HG03575 (cell line): ENCODE measurements at regions not wholly inside any gene's neighbourhood (a gene's known extent, or its start where the extent isn't known, plus 50 kb on each side); places are given as distances from the start of the nearest gene placed in this dataset.

Source experiments
- ATAC-seq: cut with Tn5 transposase; IDR thresholded peaks from one replicate; pipeline ENCODE4 v1.9.1; 2021; ENCODE audit not compliant: unreplicated experiment, insufficient number of reproducible peaks, low FRiP score; ENCODE audit errors: extremely low read depth

DNA sequence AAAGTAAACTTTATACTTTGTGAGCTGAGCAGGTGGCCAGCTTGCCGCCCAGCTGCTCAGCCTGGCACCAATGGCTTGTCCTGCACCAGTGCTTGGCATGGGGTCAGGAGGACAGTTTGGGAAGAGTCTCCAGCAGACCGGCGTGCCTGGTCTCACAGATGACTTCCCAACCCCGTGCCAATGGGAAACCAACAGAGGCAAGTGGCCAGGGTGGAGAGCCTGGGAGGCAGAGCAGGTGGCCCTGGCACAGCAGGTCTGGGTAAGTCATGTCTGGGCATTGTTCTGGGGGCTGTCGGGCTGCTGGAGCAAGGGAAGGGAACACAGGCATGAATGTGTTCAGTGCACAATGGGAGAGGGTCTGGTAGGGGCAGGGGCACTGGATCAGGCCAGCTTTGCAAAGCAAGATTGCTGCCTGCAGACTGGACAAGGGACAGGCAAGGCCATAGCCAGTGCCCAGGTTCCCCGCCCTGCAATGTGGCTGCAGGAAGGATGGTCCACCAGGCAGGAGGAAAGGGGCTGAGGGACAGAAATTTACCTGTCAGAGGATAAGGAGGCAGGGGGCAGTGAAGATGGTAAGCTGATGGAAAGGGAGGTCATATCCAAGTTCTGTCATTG, 76.2 kb upstream of the ALDH1B1 start:
- no peak for ATAC-seq

DNA sequence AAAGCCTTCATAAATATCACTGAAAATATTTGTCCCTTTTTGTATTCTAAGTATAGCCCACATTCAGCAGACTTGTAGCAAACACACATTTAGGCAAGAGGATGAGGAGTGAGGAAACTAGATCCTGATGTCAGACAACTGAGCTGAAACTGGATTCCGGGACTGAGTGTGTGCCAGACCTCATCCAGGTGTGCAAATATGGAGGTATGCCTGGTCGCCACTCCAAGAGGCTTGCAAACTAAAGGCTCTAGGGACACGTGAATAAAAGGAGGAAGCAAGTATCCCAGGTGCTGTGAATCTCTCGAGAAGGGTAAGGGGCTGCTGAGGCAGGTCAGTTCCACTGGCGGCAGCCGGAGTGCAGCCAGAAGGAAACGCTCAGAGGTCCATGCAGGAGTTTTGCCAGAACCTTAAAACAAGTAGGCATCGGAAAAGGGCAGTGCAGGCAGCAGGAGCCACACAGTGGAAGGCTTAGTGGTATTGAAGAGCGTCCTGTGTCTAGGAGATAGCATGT, 77.4 kb upstream of the ALDH1B1 start:
- ATAC-seq: no peak

DNA sequence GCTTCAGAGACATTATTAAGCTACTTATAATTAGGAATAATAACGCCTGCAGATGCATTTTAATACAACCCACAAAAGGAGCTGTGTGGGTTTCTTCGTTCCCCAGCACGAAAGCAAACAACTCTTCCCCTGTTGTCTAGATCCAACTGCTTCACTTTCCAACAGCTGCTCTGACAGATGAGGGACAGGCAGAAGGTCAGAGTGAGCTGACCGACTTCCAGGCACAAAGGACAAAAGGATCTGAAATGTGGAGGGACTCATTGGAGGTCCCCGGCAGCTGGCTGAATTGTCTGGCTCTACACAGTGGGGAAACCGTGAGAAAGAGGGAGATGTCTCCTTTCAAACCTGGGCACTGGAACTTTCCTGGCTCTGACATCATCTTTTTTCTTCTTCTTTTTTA, 79.1 kb upstream of the ALDH1B1 start:
- ATAC-seq: no peak

DNA sequence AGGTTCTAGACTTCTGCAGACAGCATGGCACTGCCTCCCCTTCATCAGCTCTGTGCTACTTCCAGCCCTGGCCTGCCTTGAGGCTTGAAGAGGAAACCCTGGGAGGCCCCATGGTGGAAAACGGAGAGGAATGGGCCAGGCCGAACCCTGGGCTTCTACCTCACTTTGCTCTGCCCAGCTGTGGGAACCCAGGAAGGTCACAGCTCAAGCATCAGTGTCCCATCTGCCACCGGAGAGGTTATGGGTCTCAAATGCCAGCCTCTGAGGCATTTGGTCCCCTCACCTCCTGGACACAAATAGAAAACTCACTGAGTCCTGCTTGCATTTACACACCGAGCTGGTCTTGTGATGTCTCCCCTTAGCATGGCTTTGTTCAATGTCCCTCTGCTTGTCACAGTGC, 80.1 kb upstream of the ALDH1B1 start:
- ATAC-seq: no peak

DNA sequence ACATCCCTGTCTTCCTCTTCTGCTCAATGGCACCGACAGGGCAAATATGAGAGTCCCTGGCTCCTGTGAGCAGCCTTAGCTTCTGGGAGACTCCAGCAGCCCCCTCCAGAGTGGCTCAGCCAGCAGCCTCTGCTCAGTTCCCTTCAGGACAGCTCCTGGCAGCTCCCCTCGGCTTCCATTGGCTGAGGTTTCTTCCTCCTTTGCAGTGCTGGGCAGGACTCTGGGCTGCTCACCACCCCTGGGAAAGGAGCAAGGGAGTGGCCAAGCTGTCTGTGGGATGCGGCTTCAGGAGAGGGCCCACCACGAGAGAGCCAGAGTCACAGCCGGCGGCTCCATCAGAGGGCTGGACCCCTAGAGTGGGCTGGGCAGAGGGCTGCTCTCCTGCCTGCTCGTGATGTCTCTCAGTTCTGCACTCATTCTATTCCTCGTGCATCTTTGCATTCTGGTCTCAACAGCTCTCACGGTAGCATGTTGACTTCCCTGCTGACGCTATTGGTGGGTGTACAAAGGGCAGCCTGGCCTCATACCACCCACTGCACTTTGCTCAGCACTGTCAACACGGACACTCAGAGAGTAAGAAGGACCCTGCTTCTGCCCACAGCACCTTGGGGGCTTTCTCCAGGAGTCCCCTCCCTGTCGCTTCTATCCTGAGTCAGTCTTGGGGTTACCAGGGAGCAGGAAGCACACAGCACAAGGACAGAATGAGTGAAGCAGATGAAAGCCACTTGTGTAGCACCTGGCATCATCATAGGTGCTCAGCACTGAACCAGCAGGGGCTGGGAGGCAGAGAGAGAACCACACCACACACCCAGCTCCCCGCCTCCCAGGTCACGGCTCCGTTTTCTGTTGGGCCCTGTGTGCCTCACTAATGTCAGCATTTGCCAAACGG, 80.9 kb upstream of the ALDH1B1 start:
- ATAC-seq: no peak

DNA sequence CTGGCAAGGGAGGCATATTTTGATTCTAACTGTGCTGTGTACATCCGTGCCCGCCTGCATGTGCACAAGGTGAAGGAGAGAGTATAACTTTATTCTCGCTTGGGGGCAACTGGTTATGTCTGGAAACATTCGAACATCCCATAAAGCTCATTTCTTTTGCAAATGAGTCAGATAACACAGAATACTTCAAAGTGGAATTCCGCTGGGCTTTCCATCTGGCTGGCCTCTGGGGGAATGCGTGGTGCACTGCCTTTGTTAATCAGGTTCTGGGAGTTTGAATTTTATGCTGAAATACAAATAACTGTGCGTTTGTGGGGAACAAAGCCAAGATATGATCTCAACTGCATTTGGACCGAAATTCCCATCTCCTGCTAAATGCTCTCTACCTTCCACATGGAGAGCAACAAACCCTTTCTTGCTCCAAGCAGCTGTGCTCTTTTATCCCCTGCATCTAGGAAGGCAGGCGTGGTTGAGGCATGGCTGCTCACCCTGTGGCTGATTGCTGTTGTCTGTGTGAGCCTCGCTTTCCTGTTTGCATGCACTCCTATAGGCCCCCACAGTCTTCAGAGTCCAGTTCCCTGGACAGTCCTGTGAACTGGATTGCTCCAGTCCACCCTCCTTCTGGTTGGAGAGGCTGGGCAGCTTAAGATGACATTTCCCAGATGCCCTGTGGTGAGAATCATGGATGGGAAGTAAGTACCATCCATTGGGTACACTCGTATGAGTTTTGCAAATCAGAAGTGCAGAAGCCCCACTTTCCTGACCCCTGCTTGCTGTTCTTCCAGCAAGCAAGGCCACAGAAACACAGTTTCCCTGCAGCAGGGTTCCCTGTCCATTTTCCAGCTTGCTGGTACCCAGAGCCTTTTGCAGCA, 82.9 kb upstream of the ALDH1B1 start:
- no peak for ATAC-seq

DNA sequence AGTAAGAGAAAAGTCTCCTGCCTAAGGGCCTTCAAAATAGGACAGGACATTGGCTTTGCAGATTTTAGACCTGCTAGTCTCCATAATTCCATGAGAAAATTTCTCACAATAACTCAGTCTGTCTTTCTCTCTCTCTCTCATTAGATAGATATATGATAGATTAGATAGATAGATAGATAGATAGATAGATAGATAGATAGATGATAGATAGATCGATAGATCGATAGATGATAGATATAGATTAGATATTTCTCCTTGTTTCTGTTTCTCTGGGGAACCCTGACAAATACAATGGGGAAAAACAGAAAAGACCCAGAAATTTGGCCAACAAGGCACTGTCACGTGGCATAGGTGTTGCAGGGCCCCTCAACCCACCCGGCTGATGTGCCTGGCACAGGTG, 84.4 kb upstream of the ALDH1B1 start:
- no peak for ATAC-seq

DNA sequence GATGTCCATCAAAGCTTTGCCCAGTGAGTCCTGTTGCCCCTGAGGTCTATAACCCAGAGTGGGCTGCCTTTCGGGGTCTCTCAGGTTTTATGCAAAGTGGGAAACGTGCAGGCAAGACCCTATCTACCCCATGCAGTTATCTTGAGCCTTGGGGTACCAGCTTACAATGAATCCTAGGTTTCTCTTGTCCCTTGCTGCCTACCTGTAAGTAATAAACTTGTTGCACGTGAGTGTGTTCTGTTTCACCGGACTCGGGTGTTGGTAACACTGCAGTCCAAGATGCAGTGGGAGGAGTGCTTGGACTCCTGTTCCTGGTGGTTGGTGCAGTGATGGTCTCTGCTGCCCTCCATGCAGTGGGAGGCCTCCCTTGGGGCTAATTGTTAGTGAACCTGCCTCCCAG, 85.6 kb upstream of the ALDH1B1 start:
- ATAC-seq: no peak

DNA sequence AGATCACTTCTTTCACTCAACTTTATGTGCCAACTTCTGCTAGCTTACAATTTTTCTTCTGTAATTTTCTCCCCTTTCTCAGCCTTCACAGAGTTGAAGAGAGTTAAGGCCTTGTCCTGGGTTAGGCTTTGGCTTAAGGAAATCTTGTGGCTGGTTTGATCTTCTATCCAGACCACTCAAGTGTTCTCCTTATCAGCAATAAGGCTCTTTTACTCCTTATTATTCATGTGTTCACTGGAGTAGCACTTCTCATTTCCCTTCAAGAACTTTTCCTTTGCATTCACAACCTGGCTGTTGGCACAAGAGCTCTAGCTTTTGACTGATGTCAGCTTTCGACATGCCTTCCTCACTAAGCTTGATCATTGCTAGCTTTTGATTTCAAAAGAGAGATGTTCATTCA, 86.9 kb upstream of the ALDH1B1 start:
- ATAC-seq: no peak

DNA sequence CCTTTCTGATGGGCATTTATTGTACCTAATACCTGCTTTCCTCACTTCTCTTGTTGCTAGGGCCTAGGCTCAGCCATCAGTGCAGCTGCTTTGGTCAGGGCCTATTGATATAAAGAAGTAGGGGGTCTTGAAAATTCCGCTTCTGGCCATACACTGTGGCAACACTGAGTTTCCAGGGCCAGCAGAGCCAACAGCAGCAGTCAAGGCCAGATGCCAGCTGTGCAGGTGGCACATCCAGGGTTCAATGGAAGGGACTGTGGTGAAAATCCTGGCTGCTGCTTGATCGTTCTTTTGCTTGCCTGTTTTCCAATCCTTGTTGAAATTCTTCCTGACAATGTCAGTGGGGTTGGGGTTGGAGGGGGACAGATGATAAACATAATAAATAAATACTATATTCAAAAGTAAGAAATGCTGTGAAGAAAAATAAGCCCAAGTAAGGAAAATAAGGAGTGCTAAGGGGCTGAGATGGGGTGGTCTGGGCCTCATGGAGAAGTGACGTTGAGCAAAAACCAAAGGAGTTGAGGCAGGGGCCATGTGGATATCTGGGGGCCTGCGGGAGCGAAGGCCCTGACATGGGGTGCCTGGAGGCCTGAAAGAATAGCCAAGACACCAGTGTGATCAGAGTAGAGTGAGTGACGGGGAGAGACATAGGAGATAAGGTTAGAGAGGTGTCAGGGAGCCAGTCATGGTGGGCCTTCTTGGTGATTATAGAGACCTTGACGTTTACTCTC, 91.0 kb upstream of the ALDH1B1 start:
- ATAC-seq: no peak

DNA sequence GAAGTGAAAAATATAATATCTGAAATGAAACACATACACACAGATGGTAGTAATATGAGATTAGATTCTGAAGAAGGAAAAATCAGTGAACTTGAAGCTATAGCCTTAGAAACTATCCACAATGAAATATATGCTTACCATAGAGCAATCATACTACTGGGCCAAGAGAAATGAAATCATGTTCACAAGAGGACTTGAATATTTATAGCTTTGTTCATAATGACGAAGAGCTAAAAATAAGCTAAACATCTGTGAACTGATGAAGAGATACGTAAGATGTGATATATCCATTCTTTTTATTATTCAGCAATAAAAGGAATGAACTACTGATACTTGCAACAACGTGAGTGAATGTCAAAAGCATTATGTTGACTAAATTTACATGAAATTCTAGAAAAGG, 92.6 kb upstream of the ALDH1B1 start:
- ATAC-seq: no peak

DNA sequence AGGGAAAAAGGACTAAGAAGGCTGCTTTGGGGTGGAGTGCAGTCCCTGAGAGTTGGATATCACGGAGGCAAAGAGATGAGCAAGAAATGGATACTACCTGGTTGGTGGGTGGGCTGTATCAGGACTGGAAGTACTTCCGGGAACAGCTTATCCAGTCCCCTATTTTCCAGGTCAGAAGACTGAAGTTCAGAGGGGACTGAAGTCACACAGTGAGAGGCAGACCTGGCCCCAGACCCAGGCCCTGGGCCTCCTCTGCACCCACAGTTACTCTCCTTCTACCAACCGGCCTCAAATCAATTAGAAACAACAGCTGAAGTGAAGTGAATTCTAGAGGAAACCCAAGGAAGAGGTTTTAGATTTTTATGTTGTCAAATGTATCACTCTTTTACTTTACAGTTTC, 93.6 kb upstream of the ALDH1B1 start:
- ATAC-seq: no peak

DNA sequence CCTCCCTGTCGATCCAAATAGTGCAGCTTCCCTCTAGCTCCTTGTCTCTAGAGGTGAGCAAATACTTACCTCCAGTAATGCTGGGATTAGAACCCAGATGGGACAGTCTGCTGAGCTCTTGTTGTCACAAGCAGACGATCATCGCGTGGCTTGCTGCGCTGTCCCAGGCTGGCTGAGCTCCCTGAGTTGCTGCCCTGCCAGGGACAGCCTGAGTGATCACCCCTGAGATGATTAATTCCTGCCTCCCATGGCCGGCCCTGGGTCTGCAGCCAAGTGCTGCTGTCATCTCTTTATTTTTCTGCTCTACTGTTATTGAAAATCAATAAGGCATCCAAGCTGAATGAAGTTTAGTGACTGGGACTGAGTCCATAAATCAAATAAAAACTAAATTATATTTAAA, 94.0 kb upstream of the ALDH1B1 start:
- ATAC-seq: no peak

DNA sequence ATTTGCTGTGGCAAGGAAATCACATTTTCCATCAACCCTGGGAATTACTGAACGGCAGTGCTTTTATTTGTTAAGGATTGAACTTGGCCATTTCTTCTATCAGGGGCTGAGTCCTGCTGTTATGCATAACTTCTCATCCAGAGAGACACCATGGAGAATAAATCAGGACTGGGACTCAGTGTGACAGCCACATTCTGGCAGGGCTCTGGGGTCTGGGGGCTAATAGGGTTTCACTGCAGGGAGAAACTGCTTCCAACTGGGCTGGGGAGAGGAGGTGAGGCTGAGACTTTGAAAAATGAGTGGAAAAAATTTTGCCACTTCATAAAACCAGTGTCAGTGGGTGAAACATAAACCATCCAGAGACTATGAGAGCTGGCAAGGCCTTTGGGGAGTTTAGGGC, 95.7 kb upstream of the ALDH1B1 start:
- ATAC-seq: no peak

DNA sequence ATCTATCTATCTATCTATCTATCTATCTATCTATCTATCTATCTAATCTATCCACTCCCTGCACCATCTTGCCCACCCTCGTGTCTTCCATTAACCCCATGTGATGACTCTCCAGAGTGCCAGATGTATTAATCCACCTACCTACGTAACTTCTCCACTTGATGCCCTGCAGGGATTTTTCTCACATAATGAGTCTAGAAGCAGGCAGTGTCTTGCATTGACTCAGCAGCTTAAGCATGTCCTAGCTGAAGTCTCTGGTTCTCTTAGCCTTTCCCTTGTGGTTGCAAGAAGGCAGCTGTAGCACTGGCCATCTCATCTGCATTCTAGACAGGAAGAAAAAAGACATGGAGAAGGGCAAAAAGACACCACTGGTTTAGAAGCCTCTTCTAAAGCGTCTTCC, 96.7 kb upstream of the ALDH1B1 start:
- no peak for ATAC-seq

DNA sequence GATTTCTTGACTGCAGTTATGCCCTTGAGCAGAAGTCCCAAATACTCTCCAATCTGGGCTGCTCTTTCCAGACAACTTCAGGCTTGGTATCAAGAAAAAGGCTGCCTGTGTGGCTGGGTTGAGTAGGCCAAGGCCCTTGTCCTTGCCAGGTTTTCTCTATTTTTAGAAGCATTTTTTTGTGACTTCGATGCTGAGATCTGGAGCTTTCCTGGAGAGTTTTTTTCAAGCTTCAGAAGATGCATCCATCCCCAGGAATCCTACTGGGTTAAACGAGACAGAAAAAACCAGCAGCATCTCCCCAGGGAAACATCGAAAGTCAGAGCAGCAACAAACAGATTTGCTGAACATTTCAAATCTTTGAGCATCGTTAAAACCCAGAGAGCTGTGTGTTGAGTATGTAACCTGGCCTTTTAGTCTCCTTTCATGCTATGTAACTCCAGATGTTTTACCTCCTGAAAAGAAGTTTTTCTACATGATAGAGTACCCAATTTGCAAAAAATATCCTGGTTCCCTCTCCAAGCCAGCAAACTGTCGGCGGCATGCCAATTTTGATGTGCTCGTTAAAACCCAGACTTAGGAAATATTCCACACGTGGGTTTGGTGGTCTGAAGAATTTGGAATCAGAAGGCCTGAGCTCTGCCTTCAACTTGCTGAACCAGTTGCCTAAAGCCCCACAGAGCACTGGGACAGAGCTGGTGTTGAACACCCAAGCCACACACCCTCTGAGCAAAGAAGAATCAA, 98.1 kb upstream of the ALDH1B1 start:
- no peak for ATAC-seq

DNA sequence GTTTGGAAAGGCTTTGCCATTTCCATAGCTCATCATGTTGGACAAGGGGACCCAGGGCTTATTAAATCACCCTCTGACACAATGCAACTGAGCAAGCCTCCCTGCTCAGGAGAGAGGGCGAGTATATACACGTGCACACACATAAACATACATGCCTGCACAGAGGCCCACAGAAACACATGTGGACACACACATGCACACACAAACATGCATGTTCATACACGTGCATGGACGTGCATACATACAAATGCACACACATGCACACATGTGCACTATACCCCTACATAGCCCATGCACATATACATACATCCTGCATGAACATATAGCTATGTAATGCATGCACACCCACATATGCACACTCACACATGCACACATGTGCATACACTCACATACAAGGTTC, 99.5 kb upstream of the ALDH1B1 start:
- no peak for ATAC-seq

DNA sequence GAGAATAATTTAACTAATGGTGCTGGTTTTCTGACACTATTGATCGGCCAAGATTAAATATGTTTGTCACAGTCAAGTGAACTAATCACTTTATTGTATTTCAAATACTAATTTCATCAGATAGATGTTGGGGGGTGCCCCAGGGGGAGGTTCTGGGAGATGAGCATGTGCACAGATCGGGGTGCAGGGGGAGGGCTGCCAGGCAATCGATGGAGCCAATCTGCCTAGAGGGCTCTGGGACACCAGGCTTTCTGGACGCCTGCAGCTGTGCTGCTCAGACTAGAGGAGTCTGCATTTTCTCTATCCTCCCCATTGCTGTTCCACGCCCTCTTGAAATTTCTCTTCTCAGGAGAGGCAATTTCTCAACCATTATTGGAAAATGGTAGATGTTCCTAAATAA, 100.0 kb upstream of the ALDH1B1 start:
- ATAC-seq: no peak
